Suprapubic skin (tissue), 4 donors: ENCODE measurements at regions not wholly inside any gene's neighbourhood (a gene's known extent, or its start where the extent isn't known, plus 50 kb on each side); places are given as distances from the start of the nearest gene placed in this dataset.
A peak's percentile ranks its signal among the peaks of the same experiment; 100 is the strongest.

Source experiments
- DNase-seq, 2 donors: peaks; one replicate each; pipeline ENCODE4 v3.0.0-alpha.2; 2019; ENCODE audit warnings: low spot score in 2 of 2
- H3K27ac ChIP-seq: fragments of 200-600 bp; sonication (generic); one replicate; pipeline ENCODE4 v1.5.1; 2019
- H3K27me3 ChIP-seq: fragments of 200-600 bp; sonication (generic); one replicate; pipeline ENCODE4 v1.5.1; 2019
- H3K36me3 ChIP-seq: fragments of 200-600 bp; sonication (generic); one replicate; pipeline ENCODE4 v1.5.1; 2019
- H3K4me1 ChIP-seq: fragments of 200-600 bp; sonication (generic); one replicate; pipeline ENCODE4 v1.5.1; 2019
- H3K4me3 ChIP-seq: fragments of 200-600 bp; sonication (generic); one replicate; pipeline ENCODE4 v1.5.1; 2019; ENCODE audit warnings: mild to moderate bottlenecking
- H3K9me3 ChIP-seq: fragments of 200-600 bp; sonication (generic); one replicate; pipeline ENCODE4 v1.5.1; 2019
- CTCF ChIP-seq, 2 donors: fragments of 200-600 bp in 1 of 2; fragments of 450-650 bp in 1 of 2; sonication (generic) in 1 of 2; IDR thresholded peaks; one replicate each; pipeline ENCODE4 v1.5.1; 2016 to 2019; ENCODE audit warnings: antibody characterized with exemption in 2 of 2, mild to moderate bottlenecking in 1 of 2, moderate library complexity in 1 of 2
- EP300 ChIP-seq: sonication (generic); formaldehyde crosslinking; IDR thresholded peaks from one replicate; pipeline ENCODE4 v1.6.1; 2017; ENCODE audit warnings: antibody characterized with exemption
- POLR2A ChIP-seq, 2 donors: fragments of 450-650 bp; IDR thresholded peaks; one replicate each; pipeline ENCODE4 v1.6.1; 2017; ENCODE audit warnings: antibody characterized with exemption in 2 of 2, mild to moderate bottlenecking in 2 of 2, moderate library complexity in 2 of 2
- POLR2AphosphoS5 ChIP-seq, 3 donors: sonication (generic); formaldehyde crosslinking; IDR thresholded peaks; one replicate each; pipeline ENCODE4 v1.6.1; 2017; ENCODE audit warnings: antibody characterized with exemption in 3 of 3
- WGBS: methylation state at CpG from one replicate; pipeline ENCODE4 v1.1.5; 2018; 5-methylcytosine and 5-hydroxymethylcytosine counted together

DNA sequence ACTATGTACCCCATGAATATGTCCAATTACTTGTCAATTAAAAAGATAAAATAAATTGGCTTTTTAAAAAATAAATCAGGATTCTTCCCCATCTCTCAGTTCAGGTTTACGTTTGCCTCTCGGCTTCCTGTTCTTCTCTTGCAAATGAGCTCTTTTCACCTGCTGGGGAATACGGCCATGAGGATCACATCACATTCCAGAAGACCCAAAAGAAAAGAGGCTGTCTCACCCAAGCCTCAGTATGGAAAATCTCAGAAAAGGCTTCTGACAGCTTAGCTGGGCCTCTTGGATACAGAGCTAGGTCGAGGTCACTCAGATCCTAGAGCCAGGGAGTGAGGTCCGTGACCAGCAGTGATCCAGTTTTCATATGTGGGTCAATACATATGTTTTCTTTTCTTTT, 171.2 kb upstream of the SDK2 start:
- TF ChIP-seq POLR2AphosphoS5 (IDR thresholded peaks at IDR 0.05) (no peak), EP300 (no peak), CTCF (IDR thresholded peaks at IDR 0.05) (no peak), POLR2A (IDR thresholded peaks at IDR 0.05) (no peak)
- H3K4me1 ChIP-seq, result no peaks in the 10 kb centered on the region
- no peak overlapping the region for H3K27ac ChIP-seq
- no peak for DNase-seq
- H3K36me3 ChIP-seq, result no peaks in the 10 kb centered on the region
- WGBS, result 88% methylated on average over 5 of the region's 5 CpGs
- no peaks in the 10 kb centered on the region for H3K9me3 ChIP-seq
- H3K4me3 ChIP-seq, result no peak overlapping the region
- H3K27me3 ChIP-seq, result peaks cover 9% of the 10 kb centered on the region

DNA sequence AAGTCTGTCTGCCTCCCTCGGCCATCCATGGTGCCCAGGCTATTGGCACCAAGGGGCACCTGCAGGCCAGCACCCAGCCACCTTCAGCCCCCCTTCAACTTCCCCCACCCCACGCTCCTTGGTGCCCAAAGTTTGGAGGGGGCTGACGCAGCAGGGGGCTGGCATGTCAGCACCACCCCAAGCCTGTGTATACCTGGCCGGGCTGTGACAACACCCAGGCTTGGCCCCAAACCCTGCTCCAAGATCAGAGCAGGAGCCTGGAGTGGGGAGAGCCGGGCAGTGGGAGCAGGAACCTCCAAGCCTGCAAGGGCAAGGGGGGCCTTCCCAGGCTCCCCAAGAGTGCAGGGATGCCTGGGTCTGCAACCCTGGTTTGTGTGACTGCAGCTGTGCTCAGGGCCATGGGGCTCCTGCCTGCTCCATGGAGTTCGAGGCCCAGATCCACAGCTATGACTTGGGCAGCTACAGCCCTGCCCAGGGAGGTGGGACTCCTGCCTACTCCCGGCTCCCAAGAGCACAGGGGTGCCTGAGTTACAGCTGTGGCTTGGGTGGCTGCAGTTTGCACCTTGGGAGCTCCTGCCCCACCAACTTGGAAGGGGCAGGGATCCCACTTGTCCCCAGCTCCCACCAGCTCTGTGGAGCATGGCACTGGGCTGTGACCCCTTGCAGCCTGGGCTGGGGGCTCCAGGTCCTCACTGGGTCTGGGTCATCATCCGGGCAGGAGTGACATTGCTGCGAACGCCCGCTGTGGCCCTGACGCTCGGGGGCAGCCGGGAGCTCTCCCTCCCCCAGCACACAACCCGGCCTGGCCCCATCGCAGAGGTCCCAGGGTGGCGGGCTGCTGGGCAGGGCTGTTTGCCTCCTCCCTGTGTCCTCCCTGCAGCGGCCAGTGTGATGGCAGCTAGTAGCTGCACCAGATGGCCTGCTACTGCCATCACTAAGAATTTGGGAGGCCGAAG, 175.5 kb upstream of the SDK2 start:
- Histone ChIP-seq H3K27ac (no peak overlapping the region), H3K4me1 (peaks cover 3% of the 10 kb centered on the region), H3K9me3 (no peaks in the 10 kb centered on the region), H3K4me3 (no peak overlapping the region), H3K36me3 (no peaks in the 10 kb centered on the region), H3K27me3 (peaks cover 3% of the 10 kb centered on the region)
- no peak for DNase-seq
- no peak for TF ChIP-seq EP300
- no peak for TF ChIP-seq POLR2A (IDR thresholded peaks at IDR 0.05)
- TF ChIP-seq CTCF (IDR thresholded peaks at IDR 0.05), result no peak
- TF ChIP-seq POLR2AphosphoS5 (IDR thresholded peaks at IDR 0.05), result no peak
- 100% methylated on average over 4 of the region's 19 CpGs for WGBS

DNA sequence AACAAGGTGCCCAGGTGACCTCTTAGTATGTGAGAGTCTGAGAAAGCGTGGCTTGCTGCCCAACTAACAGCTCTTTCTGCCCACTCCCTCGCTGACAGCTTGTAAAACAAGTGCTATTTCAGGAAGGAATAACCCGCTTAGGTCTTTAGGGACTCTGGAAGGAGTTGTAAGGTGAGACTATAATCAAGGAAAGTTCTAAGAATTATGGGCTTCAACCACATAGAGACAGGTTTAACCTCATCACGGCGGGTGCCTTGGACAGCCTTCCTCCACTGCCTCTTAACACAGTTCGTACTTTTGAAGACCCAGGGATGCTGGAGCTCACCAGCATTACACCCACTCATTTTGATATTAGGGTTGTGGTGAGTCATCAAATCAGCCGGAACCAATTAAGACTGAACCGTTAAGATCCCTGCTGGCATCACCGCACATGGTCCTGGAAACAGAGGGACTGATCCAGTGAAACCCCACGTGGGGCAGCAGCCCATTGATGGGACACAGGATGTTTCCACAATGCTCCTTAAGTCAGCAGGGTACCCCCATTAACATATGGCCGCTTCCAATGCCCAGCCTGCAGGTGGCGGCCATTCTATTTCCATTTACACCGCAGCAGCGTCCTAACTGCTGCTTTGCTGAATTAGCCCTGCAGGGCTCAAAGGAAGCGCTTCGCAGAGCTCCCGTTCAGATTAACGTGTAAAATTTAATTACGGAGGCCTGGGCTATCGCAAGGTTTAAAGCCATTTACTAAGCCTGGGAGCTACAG, 176.6 kb upstream of the SDK2 start:
- peak in 1 of 2 donors; percentile 5 for TF ChIP-seq CTCF (IDR thresholded peaks at IDR 0.05)
- no peak for TF ChIP-seq EP300
- no peak for TF ChIP-seq POLR2AphosphoS5 (IDR thresholded peaks at IDR 0.05)
- Histone ChIP-seq H3K27me3 (peaks cover 6% of the 10 kb centered on the region), H3K4me3 (no peak overlapping the region), H3K27ac (no peak overlapping the region), H3K9me3 (no peaks in the 10 kb centered on the region), H3K4me1 (peaks cover 3% of the 10 kb centered on the region), H3K36me3 (no peaks in the 10 kb centered on the region)
- DNase-seq, result no peak
- 27% methylated on average over 18 of the region's 20 CpGs for WGBS

GRCh38 chr17:73821665-73822064, 177.4 kb upstream of the SDK2 start:
- Histone ChIP-seq H3K9me3 (no peaks in the 10 kb centered on the region), H3K27ac (no peak overlapping the region), H3K36me3 (no peaks in the 10 kb centered on the region), H3K27me3 (peaks cover 14% of the 10 kb centered on the region), H3K4me1 (peaks cover 3% of the 10 kb centered on the region), H3K4me3 (no peak overlapping the region)
- TF ChIP-seq POLR2A (IDR thresholded peaks at IDR 0.05) (no peak), POLR2AphosphoS5 (IDR thresholded peaks at IDR 0.05) (no peak), CTCF (IDR thresholded peaks at IDR 0.05) (no peak), EP300 (no peak)
- WGBS, result 96% methylated on average over 2 of the region's 2 CpGs
- no peak for DNase-seq

- H3K27ac ChIP-seq, result no peak overlapping the region
- H3K4me3 ChIP-seq, result no peak overlapping the region
- WGBS, result 95% methylated on average over 13 of the region's 13 CpGs
- H3K36me3 ChIP-seq, result no peaks in the 10 kb centered on the region
- peak in 1 of 2 donors; percentile 25 for DNase-seq
- H3K9me3 ChIP-seq, result no peaks in the 10 kb centered on the region
- peaks cover 18% of the 10 kb centered on the region for H3K27me3 ChIP-seq
- H3K4me1 ChIP-seq, result peaks cover 4% of the 10 kb centered on the region
- TF ChIP-seq CTCF (IDR thresholded peaks at IDR 0.05) (no peak), POLR2A (IDR thresholded peaks at IDR 0.05) (no peak), POLR2AphosphoS5 (IDR thresholded peaks at IDR 0.05) (no peak), EP300 (no peak)
Observed at GRCh38 chr17:73822371-73822770, 178.1 kb upstream of the SDK2 start.
